Spleen (tissue), 11 donors: ENCODE measurements at regions not wholly inside any gene's neighbourhood (a gene's known extent, or its start where the extent isn't known, plus 50 kb on each side); places are given as distances from the start of the nearest gene placed in this dataset.

Experiments
- DNase-seq: peaks from one replicate; pipeline ENCODE4 v3.0.0-alpha.2; 2020
- H3K27ac ChIP-seq, 8 donors: fragments of 200-600 bp; sonication (generic) in 7 of 8; 1 replicate in 4 of 8; 2 replicates in 4 of 8; pipeline versions ENCODE4 v1.5.0 to v1.8.0; 2016 to 2021; ENCODE audit warnings: inconsistent platforms in 4 of 8, mild to moderate bottlenecking in 4 of 8, moderate library complexity in 1 of 8
- H3K27me3 ChIP-seq, 7 donors: fragments of 200-600 bp; sonication (generic) in 6 of 7; replicated peaks in 1 of 7; 1 replicate in 4 of 7; 2 replicates in 3 of 7; pipeline versions ENCODE4 v1.5.0 to v1.8.0; 2016 to 2021; ENCODE audit warnings: inconsistent platforms in 3 of 7, mild to moderate bottlenecking in 1 of 7
- H3K36me3 ChIP-seq, 6 donors: fragments of 200-600 bp; sonication (generic) in 5 of 6; 1 replicate in 4 of 6; 2 replicates in 2 of 6; pipeline versions ENCODE4 v1.5.0 to v1.8.0; 2016 to 2021; ENCODE audit warnings: inconsistent platforms in 2 of 6
- H3K4me1 ChIP-seq, 6 donors: fragments of 200-600 bp; sonication (generic) in 5 of 6; 1 replicate in 3 of 6; 2 replicates in 3 of 6; pipeline versions ENCODE4 v1.5.0 to v1.8.0; 2016 to 2021; ENCODE audit warnings: inconsistent platforms in 3 of 6
- H3K4me3 ChIP-seq, 8 donors: fragments of 200-600 bp; sonication (generic) in 7 of 8; 1 replicate in 4 of 8; 2 replicates in 4 of 8; pipeline versions ENCODE4 v1.5.0 to v1.8.0; 2016 to 2021; ENCODE audit warnings: inconsistent platforms in 4 of 8, mild to moderate bottlenecking in 4 of 8, moderate library complexity in 2 of 8
- H3K9me3 ChIP-seq, 8 donors: fragments of 200-600 bp; sonication (generic) in 7 of 8; 1 replicate in 4 of 8; 2 replicates in 4 of 8; pipeline versions ENCODE4 v1.5.0 to v1.8.0; 2016 to 2021; ENCODE audit warnings: inconsistent platforms in 4 of 8
- CTCF ChIP-seq, 11 experiments: fragments of 200-600 bp in 7 of 11; fragments of 450-650 bp in 4 of 11; sonication (generic) in 4 of 11; IDR thresholded peaks in 8 of 11; conservative IDR thresholded peaks in 3 of 11; 1 replicate in 7 of 11; 2 replicates in 4 of 11; pipeline versions ENCODE4 v1.4.0 to v1.8.0; 2016 to 2021; ENCODE audit warnings: antibody characterized with exemption in 11 of 11, inconsistent platforms in 4 of 11, mild to moderate bottlenecking in 1 of 11
- POLR2A ChIP-seq, 3 donors: fragments of 450-650 bp; IDR thresholded peaks; one replicate each; pipeline ENCODE4 v1.5.1; 2017; ENCODE audit warnings: antibody characterized with exemption in 3 of 3, mild to moderate bottlenecking in 1 of 3
- POLR2AphosphoS5 ChIP-seq, 3 donors: sonication (generic); formaldehyde crosslinking; IDR thresholded peaks; one replicate each; pipeline ENCODE4 v1.5.1; 2017; ENCODE audit warnings: antibody characterized with exemption in 3 of 3
- WGBS, 5 donors: extraction: QIAGEN DNeasy Blood & Tissue Kit in 3 of 5; methylation state at CpG; one replicate each; pipeline versions ENCODE4 v1.1.5 to v1.1.7; 2013 to 2018; 5-methylcytosine and 5-hydroxymethylcytosine counted together
- intact Hi-C: fragments of 100-400 bp; cut with DNase I; formaldehyde crosslinking; loops from one replicate; pipeline ENCODE4 v1.15.0; 2023; ENCODE audit warnings: low total_unique reads
- small RNA-seq, 4 donors: library from RNA; depleted of rRNA; stranded (forward); fragments of <200 nt; gene quantifications; one replicate each; pipeline ENCODE3, GENCODE V24; 2016
- donor health status: healthy with polysubstance abuse.
- donor health status: DM: no; HTN: no; CAD: no; lungs with moderate emphysema.
- donor health status: DM: no; HTN: no; CAD: no.
- donor health status: Bipolar disorder and iron deficiency.
- donor health status: healthy.
- donor health status: DM: no; HTN: no; CAD: no.
- donor health status: DM: yes; HTN: yes; CAD: no.

- intact Hi-C loops, result no loop called here
- Histone ChIP-seq H3K9me3 (peaks cover 0 to 12% (median 0%) of the 10 kb centered on the region in 8 donors), H3K27ac (no peak overlapping the region), H3K27me3 (no peaks in the 10 kb centered on the region), H3K36me3 (no peaks in the 10 kb centered on the region), H3K4me3 (no peak overlapping the region), H3K4me1 (no peaks in the 10 kb centered on the region)
- TF ChIP-seq POLR2A (IDR thresholded peaks at IDR 0.05) (no peak), CTCF (IDR thresholded peaks at IDR 0.05 in 8 of 11, conservative IDR thresholded peaks at IDR 0.05 in 3 of 11) (no peak), POLR2AphosphoS5 (IDR thresholded peaks at IDR 0.05) (no peak)
- no peak for DNase-seq
- WGBS, 5 donors, result 60 to 81% (median 76%) methylated on average over 2 of the region's 2 CpGs
Observed at GRCh38 chr5:98722188-98722587, 51.3 kb upstream of the RGMB start.

GRCh38 chr5:98723061-98723460 lies 50.4 kb upstream of the RGMB start:
- Histone ChIP-seq H3K4me3 (no peak overlapping the region), H3K4me1 (no peaks in the 10 kb centered on the region), H3K27ac (no peak overlapping the region), H3K9me3 (peaks cover 0 to 12% (median 0%) of the 10 kb centered on the region in 8 donors), H3K27me3 (no peaks in the 10 kb centered on the region), H3K36me3 (no peaks in the 10 kb centered on the region)
- intact Hi-C loops, result no loop called here
- WGBS, 5 donors, result 78 to 90% (median 89%) methylated on average over 2 of the region's 2 CpGs
- no peak for DNase-seq
- TF ChIP-seq POLR2A (IDR thresholded peaks at IDR 0.05), result no peak
- no peak for TF ChIP-seq CTCF (IDR thresholded peaks at IDR 0.05 in 8 of 11, conservative IDR thresholded peaks at IDR 0.05 in 3 of 11)
- TF ChIP-seq POLR2AphosphoS5 (IDR thresholded peaks at IDR 0.05), result no peak

Small RNA genes lying in the stretch of these regions (small RNA-seq; reads per million reads assigned to genes)
- 0 reads per million in 4 donors for gene AC008834.1
- 0 reads per million in 4 donors for gene AC074133.1
- 0 reads per million in 4 donors for gene MRPS35P2
